Inflammatory macrophage treated with lipopolysaccharide for 1 hour (primary cell): ENCODE measurements at regions not wholly inside any gene's neighbourhood (a gene's known extent, or its start where the extent isn't known, plus 50 kb on each side); places are given as distances from the start of the nearest gene placed in this dataset.
"Not testable (repeated sequence)": the region's sequence is repeated elsewhere in the genome, so short reads cannot be mapped to it uniquely, and the experiment has no call there.

Source experiments
- DNase-seq, 2 donors: peaks; one replicate each; pipeline ENCODE4 v3.0.0-alpha.2; 2020 to 2022

- no peak for DNase-seq
Measured at GRCh38 chr1:65593516-65593915, 173.0 kb downstream of the LEPR start.

GRCh38 chr1:65595724-65596123 lies 175.3 kb downstream of the LEPR start:
- DNase-seq: no peak

- DNase-seq: no peak
Measured at GRCh38 chr1:65596768-65597167, 176.3 kb downstream of the LEPR start.

- DNase-seq: peak; percentile 18 to 63
Measured at GRCh38 chr1:65605621-65606020, 185.2 kb downstream of the LEPR start.

GRCh38 chr1:65606426-65606825 lies 186.0 kb downstream of the LEPR start:
- DNase-seq: no peak

GRCh38 chr1:65613884-65614283 lies 178.8 kb upstream of the PDE4B start:
- DNase-seq: no peak

- no peak for DNase-seq
Measured at GRCh38 chr1:65615859-65616258, 176.8 kb upstream of the PDE4B start.

- DNase-seq: not testable (repeated sequence)
Measured at GRCh38 chr1:65621721-65622120, 171.0 kb upstream of the PDE4B start.

GRCh38 chr1:65623895-65624294 lies 168.8 kb upstream of the PDE4B start:
- DNase-seq: no peak

- no peak for DNase-seq
Measured at GRCh38 chr1:65625528-65625927, 167.2 kb upstream of the PDE4B start.

- no peak for DNase-seq
Measured at GRCh38 chr1:65626003-65626402, 166.7 kb upstream of the PDE4B start.

GRCh38 chr1:65629788-65630187 lies 162.9 kb upstream of the PDE4B start:
- no peak for DNase-seq

GRCh38 chr1:65630855-65631254 lies 161.8 kb upstream of the PDE4B start:
- DNase-seq: no peak

- DNase-seq: no peak
Measured at GRCh38 chr1:65632235-65632634, 160.5 kb upstream of the PDE4B start.

GRCh38 chr1:65640046-65640445 lies 152.6 kb upstream of the PDE4B start:
- DNase-seq: no peak

GRCh38 chr1:65649185-65649584 lies 143.5 kb upstream of the PDE4B start:
- not testable (repeated sequence) for DNase-seq

- no peak for DNase-seq
Measured at GRCh38 chr1:65650682-65651081, 142.0 kb upstream of the PDE4B start.

GRCh38 chr1:65654526-65654925 lies 138.2 kb upstream of the PDE4B start:
- DNase-seq: not testable (repeated sequence)

- not testable (repeated sequence) for DNase-seq
Measured at GRCh38 chr1:65657609-65658008, 135.1 kb upstream of the PDE4B start.

GRCh38 chr1:65658122-65658521 lies 134.6 kb upstream of the PDE4B start:
- DNase-seq: no peak

- no peak for DNase-seq
Measured at GRCh38 chr1:65668368-65668767, 124.3 kb upstream of the PDE4B start.

- no peak for DNase-seq
Measured at GRCh38 chr1:65670518-65670917, 122.2 kb upstream of the PDE4B start.

- DNase-seq: no peak
Measured at GRCh38 chr1:65674522-65674921, 118.2 kb upstream of the PDE4B start.

- no peak for DNase-seq
Measured at GRCh38 chr1:65679773-65680172, 112.9 kb upstream of the PDE4B start.

GRCh38 chr1:65681096-65681495 lies 111.6 kb upstream of the PDE4B start:
- DNase-seq: no peak
